NCI-H1694 (cell line): ENCODE measurements at regions not wholly inside any gene's neighbourhood (a gene's known extent, or its start where the extent isn't known, plus 50 kb on each side); places are given as distances from the start of the nearest gene placed in this dataset.
"Not testable (repeated sequence)": the region's sequence is repeated elsewhere in the genome, so short reads cannot be mapped to it uniquely, and the experiment has no call there.

ENCODE experiments used
- DNase-seq: peaks from one replicate; lab custom pipeline; 2025; lab: John Stamatoyannopoulos, UW

DNA sequence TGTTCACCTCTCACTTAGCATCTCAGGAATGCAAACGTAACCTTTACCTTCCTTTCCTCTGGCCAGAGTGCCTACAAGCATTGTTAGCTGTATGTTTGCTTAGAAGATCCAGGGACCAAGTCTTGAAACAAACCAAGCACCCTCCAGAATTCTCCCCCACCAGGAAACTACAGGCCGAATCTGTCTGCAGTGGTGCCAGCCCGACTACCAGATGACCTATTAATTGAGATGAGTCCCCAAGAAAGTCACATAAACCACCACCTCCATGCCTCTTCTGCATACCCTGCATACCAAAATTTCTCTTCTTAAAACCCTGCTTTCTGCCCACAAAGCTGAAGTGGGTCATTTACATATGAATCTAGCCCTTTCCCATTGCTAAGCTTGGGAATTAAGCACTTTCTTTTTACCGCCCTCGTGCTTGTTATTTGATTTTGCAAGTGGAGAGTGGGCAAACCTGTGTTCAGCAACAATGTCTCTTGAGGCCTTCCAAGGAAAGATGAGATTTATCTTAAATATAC is 1239.1 kb downstream of the CDH12 start:
- DNase-seq: no peak

DNA sequence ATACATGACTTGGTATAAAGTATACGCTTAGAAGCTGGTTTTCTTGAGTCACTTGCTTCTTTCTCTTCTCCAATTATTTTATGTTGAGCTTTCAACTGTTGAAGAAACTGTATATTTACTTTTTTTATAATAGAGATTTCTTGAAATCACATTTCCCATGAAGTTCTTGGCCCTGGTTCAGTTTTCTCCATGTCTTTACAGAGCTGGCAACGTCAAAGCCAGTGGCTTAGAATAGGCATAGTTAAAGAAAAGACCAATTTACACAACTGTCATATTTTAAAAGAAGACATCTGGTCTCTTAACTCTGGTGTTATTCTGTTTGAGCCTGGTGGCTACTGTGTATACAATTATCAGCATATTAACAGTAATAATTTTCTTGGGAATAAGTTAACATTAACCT is 1249.3 kb downstream of the CDH12 start:
- DNase-seq: no peak

DNA sequence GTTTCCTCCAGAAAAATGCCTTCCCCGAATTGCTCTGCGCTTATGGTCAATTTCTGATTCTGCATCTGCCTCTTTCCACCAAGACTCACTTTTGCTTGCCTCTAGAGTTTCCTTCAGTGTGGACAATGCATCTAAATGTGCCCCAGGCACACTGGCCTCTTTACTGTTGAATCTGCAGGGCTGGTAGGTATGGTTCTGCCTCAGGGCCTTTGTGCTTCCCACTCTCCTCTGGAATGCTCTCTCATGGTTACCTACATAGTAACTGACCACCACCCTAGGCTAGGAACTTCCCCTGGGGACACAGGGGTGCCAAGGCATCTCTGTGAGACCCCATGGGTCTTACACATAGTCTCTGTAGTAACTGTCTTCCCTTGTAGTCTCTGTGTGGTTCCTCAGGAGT is 1258.6 kb downstream of the CDH12 start:
- DNase-seq: no peak

DNA sequence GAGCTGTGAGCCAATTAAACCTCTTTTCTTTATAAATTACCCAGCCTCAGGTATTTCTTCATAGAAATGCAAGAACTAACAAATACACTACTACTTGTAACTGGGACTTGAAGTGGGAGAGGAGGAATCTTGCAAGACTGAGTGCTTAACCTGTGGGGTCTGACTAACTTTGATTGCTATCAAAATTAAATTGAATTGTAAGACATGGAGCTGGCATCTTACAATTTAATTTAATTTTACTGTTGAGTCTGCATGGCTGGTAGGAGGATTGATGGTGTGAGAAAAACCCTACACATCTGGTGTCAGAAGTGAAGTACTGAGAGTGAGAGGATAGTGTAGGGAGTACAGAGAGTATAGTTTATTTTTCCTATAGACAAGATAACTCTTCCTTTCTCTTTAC is 1259.9 kb downstream of the CDH12 start:
- DNase-seq: no peak

DNA sequence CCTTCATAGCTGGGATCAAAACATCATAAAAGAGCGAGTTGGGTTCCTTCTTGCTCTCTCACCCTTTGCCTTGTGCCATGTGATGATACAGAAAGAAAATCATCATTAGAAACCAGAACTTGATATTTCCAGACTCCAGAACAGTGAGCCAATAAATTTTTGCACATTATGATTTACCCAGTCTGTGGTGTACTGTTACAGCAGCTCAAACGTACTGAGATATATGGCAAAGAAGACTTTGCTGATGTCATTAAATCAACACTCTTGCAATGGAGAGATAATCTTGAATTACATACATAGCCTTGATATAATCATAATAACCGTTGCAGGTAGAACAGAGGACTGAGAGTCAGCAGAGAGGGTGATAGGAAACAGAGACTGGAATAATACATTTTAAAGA is 1271.6 kb downstream of the CDH12 start:
- no peak for DNase-seq

DNA sequence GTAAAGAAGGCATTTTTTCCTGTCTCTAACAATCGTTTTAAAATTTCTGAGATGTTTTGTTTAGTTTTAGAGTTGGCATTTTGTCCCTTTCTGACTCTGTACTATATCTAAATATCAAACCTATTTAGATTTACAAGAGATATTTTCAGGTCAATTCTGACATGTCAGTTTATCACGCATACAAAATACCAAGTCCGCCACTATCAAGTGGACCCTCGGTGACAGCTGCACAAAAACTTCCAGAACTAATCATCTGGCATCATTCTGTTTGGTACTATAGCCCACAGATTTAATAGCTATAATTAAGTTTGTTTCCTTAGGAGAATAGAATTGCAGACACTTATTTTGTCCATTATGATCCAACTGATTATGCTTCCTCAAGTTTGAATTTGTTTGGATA is 1278.2 kb downstream of the CDH12 start:
- no peak for DNase-seq

DNA sequence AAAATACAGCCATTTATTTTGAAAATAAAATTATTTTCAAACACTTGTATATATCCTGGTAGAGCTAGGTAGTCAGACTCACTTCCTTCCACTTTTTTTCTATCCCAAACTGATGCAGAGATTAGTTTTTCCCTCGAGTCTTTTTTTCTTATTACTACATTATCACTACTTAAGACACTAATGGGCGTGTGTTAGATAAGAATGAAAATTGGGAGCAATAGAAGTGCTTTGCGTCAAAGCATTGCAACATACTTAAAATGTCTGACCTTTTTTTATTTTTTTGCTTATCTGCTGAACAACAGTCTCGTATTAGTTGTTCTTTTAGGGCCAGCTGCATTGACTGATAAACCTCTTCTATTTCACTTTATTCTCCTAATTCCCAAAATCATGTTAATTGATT is 1278.7 kb downstream of the CDH12 start:
- DNase-seq: no peak

DNA sequence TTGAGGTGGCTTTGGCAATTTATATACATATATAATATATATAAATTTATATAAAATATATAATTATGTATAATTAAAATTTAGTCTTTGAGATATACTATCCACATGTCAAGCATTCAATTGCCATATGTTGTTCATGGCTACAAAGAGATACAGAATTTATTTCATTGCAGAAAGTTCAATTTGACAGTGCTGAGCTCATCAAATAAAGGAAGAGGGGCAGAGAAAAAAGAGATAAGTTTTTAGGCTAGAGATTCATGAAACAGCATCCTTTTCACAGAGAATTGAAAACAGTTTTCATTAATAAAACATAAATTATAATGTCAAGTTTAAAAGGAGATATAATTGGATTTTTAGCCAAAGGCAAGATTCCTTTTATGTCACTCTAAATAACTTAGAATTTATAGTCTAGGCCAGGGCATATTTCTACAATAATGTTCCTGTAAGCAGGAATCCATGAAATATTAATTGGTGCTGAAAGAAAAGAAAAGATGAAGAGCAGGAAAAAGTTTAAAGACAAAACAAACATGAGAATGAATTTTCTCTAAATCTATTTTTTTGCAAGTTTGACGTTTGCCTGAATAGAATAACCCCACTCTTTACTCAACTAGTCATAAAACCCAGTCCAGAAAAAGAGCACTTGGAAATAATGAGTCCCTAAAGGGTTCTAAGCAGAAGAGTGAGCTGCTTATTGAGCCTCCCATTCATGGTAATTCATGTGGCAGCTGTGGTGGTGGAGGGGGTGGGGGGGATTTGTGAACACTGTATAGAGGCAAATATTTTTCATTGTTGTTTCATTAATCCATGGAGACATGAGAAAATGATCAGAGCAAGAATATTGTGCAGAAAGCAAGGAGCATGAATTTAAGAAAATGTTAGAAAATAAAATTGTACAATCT is 1279.5 kb downstream of the CDH12 start:
- DNase-seq: no peak

DNA sequence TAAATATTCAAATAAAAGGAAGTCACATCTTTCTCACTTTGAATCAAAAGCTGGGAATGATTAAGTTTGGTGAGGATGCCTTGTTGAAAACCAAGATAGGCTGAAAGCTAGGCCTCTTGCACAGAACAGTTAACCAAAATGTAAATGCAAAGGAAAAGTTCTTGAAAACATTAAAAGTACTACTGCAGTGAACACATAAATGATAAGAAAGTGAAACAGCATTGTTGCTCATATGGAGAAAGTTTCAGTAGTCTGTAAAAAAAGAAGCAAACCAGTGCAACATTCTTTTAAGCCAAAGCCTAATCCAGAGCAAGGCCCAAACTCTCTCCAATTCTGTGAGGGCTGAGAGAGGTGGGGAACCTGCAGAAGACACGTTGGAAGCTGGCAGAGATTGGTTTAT is 1281.9 kb downstream of the CDH12 start:
- DNase-seq: not testable (repeated sequence)

DNA sequence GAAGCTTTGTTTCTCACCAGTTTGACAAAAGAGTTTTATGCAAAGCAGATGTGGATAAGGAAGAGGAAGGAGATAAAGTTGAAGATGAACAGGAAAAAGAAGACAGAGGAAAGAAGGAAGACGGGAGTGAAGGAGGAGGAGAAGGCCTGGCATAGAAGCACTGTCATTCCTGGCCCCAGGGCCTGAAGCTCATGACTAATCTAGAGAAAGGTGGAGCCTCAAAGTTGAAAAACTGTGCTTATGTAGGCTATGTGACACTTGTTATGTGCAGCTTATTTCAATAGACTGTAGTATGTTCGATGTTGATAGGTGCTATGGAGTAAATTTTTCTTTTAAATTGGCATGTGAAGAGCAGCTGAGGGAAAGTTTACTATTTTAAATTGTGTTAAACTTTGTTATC is 1294.0 kb downstream of the CDH12 start:
- DNase-seq: not testable (repeated sequence)

DNA sequence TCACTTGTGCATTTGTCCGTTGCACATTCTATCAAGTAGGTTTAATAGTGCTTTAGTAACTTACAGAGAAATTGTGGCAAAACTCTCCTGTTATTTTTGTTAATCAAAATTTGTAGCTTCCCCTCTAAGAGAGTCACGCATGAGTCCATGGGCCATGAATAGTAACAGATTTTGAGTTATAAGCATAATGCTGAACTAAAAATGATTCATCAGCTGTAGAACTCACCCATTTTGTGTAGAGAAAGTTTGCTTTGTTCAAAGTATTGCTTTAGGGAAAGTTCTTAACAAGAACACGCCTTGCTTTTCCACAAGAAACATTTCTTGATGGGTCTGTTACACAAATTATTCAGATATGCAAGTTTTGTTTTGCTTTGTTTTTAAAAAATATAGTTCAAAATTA is 1300.9 kb downstream of the CDH12 start:
- not testable (repeated sequence) for DNase-seq

DNA sequence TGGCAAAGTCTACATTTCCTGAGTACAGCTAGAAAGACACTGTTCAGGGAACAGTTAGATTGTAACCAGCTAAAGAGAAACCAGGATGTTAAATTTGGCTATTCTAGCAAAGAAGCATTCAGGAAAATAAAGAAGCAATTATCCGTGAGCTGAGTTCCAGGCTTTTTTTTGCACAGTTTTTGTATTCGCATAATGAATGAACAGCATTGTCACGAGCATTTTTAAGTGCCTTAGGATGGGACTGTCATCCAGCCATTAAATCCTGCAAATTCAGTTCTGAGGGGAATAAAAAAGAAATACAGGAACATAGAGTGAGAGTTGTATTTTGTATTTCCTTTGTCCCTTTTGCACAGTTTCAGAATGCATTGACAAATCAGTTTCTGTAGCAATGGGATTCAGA is 1302.2 kb downstream of the CDH12 start:
- not testable (repeated sequence) for DNase-seq

DNA sequence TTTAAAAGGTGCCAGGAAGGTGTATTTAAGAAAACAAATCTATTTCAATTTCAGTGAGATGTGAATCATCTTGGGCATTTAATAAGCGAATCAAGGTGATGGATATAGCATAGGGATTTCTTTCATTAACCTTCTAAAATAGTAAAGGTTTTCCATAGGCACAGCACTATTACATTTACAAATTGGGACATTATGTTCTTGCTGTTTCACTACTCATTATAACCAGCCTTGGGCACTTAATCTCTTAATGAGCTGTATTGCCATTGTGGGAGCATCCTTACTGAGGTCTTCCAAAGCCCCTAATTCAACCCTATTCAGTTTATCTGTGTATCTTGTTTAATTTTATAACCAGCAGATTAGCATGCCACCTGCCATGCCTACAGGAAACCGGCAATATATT is 1305.5 kb downstream of the CDH12 start:
- DNase-seq: not testable (repeated sequence)

DNA sequence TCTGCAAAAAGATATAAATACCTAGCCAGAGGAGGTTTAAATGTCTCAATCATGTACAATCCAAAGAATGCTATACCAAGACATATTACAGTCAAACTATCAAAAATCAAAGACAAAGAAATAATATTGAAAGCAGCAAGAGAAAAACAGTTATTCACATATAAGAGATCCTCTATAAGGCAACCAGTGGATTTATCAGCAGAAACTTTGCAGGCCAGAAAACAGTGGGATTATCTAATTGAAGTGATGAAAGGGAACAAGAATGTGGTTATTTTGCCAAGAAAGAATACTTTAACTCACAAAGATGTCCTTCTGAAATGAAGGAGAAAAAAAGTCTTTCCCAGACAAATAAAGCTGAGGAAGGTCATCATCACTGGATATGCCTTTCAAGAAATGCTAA is 1318.0 kb downstream of the CDH12 start:
- not testable (repeated sequence) for DNase-seq

DNA sequence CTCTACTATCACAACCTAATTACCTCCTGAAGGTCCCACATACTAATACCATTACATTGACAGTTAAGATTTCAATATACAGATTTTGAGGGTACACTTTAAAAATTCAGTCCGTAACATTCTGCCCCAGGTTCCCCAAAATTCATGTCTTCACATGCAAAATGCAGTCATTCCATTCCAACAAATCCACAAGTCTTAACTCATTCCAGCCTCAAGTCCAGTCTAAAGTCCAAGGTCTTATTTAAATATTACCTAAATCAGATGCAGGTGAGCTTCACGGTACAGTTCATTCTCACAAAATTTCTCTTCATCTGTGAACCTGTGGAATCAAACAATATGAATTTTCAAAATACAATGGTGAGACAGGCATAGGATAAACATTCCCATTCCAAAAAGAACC is 1332.0 kb downstream of the CDH12 start:
- DNase-seq: not testable (repeated sequence)

DNA sequence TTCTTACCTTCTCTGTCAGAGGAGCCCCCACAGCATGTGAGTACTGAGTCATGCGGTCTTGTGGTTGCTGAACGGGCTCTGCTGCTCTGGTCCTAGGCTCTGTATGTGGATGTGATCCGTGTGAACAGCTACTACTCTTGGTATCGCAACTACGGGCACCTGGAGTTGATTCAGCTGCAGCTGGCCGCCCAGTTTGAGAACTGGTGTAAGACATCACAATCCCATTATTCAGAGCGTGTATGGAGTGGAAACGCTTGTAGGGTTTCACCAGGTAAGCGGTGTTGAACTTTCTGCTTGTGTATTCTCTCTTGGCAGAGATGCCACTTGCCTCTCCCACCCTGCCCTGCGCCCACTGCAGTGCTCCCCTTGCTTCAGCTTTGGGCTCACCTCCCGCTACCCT is 1356.2 kb downstream of the CDH12 start:
- not testable (repeated sequence) for DNase-seq

DNA sequence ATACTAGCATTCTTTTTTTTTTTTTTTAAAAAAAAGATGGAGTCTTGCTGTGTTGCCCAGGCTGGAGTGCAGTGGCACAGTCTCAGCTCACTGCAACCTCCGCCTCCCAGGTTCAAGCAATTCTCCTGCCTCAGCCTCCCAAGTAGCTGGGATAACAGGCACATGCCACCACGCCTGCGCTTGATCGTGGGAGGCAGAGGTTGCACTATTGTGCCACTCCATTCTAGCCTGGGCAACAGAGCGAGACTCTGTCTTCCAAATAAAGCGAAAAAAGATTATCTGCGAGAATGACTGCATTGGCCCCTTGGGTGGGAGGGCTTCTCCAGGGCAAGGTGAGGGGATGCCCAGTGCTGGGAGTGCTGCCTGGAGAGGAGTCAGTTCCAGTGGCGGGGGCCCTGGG is 1357.1 kb downstream of the CDH12 start:
- DNase-seq: not testable (repeated sequence)

DNA sequence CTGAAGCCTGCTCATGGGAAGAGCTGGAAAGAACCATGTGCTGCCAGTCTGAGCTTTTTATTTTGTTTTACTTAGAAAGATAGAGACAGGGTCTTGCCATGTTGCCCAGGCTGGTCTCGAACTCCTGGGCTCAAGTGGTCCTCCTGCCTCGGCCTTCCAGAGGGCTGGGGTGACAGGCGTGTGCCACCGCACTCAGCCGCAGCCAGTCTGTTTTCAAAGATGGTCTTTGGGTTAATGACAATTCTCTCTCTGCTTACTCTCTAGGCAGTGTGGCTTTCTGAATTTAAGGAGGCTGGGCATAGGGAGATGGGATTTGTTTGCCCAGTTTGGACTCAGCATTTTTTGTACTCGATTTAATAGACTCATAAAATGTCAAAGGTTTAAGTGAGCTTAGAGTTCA is 1357.9 kb downstream of the CDH12 start:
- not testable (repeated sequence) for DNase-seq

DNA sequence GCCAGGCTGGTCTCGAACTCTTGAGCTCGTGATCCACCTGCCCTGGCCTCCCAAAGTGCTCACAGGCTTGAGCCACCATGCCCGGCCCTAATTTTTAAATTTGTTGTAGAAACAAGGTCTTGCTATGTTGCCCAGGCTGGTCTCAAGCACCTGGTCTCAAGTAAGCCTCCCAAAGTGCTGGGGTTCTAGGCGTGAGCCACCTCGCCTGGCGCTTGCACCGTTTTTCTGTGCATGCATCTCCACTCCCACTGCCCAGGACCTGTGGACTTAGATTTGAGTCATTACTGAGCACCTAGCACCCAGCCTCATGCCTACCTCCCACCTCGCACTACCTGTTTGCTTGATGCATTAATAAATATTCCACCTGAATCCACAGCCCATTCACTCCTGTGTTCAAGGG is 1359.1 kb downstream of the CDH12 start:
- DNase-seq: not testable (repeated sequence)

DNA sequence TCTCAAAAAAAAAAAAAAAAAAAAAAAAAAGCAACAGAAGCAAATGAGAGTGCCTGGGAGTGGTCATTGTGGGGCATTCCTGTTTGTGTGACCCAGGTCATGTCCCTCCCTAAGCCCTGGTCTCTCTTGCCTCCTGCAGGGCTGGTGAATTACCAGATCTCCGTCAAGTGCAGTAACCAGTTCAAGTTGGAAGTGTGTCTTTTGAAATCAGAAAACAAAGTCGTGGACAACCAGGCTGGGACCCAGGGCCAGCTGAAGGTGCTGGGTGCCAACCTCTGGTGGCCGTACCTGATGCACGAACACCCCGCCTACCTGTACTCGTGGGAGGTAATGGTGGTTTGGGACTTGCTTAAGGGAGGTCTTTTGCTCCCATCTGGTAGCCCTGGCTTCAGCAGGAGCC is 1362.0 kb downstream of the CDH12 start:
- not testable (repeated sequence) for DNase-seq

DNA sequence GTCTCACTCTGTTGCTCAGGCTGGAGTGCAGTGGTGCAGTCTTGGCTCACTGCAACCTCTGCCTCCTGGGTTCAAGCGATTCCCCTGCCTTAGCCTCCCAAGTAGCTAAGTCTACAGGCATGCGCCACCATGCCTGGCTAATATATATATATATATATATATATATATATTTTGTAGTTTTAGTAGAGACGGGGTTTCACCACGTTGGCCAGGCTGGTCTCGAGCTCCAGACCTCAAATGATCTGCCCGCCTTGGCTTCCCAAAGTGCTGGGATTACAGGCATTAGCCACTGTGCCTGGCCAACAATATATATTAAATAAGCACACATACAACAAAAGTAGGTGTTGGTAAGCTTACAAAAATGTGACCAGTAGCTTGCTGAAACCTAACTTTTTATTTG is 1364.3 kb downstream of the CDH12 start:
- not testable (repeated sequence) for DNase-seq

DNA sequence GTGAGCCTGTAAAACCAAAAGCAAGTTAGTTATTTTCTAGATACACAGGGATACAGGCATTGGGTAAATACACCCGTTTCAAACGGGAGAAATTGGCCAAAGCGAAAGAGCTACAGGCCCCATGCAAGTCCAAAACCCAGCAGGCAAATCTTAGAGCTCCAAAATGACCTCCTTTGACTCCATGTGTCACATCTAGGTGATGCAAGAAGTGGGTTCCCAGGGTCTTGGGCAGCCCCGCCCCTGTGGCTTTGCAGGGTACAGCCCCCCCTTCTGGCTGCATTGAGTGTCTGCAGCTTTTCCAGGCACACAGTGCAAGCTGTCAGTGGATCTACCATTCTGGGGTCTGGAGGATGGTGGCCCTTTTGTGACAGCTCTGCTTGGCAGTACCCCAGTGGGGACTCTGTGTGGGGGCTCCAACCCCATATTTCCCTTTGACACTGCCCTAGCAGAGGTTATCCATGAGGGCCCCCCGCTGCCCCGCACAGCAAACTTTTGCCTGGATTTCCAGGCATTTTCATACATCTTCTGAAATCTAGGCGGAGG is 1367.6 kb downstream of the CDH12 start:
- not testable (repeated sequence) for DNase-seq

DNA sequence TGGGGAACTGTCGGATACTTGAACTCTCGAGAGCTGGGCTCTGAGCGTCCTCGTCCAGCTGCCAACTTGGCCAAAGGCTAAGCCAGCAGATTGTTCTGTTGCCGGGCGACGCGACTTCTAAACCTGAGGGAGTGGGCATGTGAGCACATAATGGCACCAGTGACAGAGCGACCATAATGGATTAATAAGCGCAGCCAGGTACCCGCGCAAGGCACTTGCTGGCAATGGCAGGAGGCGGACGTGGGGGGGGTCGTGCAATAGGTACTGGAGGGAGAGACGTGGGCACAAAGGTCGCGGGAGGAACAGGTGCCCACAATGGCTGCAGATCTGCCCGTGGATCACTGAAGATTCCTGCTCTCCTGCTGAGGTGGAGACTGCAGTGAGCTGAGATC is 1368.7 kb downstream of the CDH12 start:
- DNase-seq: not testable (repeated sequence)
